ENCODE measurements at regions not wholly inside any gene's neighbourhood (a gene's known extent, or its start where the extent isn't known, plus 50 kb on each side); places are given as distances from the start of the nearest gene placed in this dataset.

DNA sequence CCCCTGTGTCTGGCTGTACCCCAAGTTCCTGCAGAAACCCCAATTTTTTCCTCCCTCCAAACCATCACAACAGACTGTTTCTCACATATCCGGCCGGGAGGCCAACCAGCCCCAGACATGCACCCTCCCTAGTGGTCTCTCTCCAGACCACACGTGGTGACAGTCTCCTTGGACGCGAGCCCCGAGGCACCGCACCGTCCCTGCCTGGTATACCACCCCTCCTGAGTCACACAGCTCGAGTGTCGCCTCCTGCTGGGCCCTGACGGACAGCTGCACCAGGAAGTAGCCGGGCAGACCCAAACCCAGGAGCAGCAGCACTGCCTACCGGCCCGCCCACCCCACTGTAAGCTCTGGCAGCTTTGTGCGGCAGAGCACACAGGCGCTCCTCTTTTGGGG lies 97.4 kb downstream of the RFLNA start:
- no peak overlapping the region for H3K4me3 ChIP-seq (ENCODE audit: low read length, poor library complexity, severe bottlenecking)
- H3K9me3 ChIP-seq (ENCODE audit: insufficient read depth, low read depth, low read length), result no peaks in the 10 kb centered on the region
- H3K79me2 ChIP-seq (ENCODE audit: insufficient read depth, low read length), result no peaks in the 10 kb centered on the region
- H3K36me3 ChIP-seq (ENCODE audit: insufficient read depth, low read length), result peaks cover 45% of the 10 kb centered on the region; the same call in 1 of the 2 replicates
- no peak overlapping the region for H3K4me2 ChIP-seq (ENCODE audit: low read depth, low read length, poor library complexity, severe bottlenecking)
- no peak for TF ChIP-seq EZH2phosphoT487 (IDR thresholded peaks at IDR 0.05; ENCODE audit: borderline replicate concordance)
- TF ChIP-seq, protein P1, sequence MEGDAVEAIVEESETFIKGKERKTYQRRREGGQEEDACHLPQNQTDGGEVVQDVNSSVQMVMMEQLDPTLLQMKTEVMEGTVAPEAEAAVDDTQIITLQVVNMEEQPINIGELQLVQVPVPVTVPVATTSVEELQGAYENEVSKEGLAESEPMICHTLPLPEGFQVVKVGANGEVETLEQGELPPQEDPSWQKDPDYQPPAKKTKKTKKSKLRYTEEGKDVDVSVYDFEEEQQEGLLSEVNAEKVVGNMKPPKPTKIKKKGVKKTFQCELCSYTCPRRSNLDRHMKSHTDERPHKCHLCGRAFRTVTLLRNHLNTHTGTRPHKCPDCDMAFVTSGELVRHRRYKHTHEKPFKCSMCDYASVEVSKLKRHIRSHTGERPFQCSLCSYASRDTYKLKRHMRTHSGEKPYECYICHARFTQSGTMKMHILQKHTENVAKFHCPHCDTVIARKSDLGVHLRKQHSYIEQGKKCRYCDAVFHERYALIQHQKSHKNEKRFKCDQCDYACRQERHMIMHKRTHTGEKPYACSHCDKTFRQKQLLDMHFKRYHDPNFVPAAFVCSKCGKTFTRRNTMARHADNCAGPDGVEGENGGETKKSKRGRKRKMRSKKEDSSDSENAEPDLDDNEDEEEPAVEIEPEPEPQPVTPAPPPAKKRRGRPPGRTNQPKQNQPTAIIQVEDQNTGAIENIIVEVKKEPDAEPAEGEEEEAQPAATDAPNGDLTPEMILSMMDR (conservative IDR thresholded peaks at IDR 0.05; ENCODE audit: low read length), result no peak; the same call in 1 of the 2 replicates
- no peaks in the 10 kb centered on the region for H3K9me2 ChIP-seq (replicated peaks; ENCODE audit: low read depth, low read length)
- H3K4me1 ChIP-seq (ENCODE audit: insufficient read depth, low read length, poor library complexity, severe bottlenecking), result no peaks in the 10 kb centered on the region
- no peaks in the 10 kb centered on the region for H3K27me3 ChIP-seq (ENCODE audit: insufficient read depth, low read length, poor library complexity, severe bottlenecking)
- H2AFZ ChIP-seq (ENCODE audit: low read length), result no peak overlapping the region
- H4K20me1 ChIP-seq (ENCODE audit: insufficient read depth, low read length, poor library complexity, severe bottlenecking), result peaks cover 7% of the 10 kb centered on the region
- no peaks in the 10 kb centered on the region for H3F3A ChIP-seq (ENCODE audit: low read depth)
- no peak overlapping the region for H3K9ac ChIP-seq (ENCODE audit: low read depth, low read length, poor library complexity, severe bottlenecking)

DNA sequence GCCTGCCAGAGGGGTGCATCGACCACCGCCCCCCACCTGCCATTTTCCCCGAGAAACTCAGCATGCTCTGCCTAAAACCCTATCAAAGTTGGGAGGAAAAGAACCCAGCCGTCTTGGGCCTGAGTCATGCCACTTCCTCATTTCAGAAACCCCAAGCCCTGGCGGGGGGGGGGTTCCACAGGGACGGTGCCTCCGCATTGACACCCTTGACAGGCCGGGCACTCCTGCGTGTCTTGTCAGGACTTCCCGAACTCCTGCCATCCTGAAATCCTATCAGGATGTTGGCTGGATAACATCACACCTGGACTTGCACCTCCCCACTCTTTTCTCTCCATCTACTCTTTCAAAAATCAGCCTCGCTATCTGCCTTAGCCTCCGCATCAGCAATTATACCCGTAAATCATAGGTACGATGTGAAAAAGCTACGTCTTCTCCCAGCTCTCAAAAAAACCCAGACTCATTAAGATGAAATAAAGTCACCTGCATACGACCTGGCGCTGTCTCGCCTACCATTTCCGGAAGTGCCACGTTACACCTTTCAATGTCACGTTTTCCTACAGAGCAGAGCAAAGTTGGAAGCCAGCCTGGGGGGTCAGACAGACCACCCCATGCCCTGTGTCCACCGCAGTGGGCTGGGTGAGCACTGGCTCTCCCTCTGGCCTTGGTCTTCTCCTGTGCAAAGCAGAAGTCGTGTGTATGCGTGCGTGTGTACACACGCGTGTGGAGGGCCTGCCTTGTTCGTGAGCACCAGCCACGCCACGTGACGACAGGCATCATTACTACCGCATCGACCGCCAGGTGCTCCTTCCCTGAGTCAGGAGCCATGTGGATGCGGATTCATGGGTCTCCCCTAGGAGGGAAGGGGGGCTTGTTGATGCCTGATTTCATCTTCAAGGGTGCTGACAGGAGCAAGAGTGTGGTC lies 96.7 kb downstream of the RFLNA start:
- H3K79me2 ChIP-seq (ENCODE audit: insufficient read depth, low read length), result no peaks in the 10 kb centered on the region
- H3K4me1 ChIP-seq (ENCODE audit: insufficient read depth, low read length, poor library complexity, severe bottlenecking), result no peaks in the 10 kb centered on the region
- no peaks in the 10 kb centered on the region for H3K27me3 ChIP-seq (ENCODE audit: insufficient read depth, low read length, poor library complexity, severe bottlenecking)
- no peak overlapping the region for H3K4me2 ChIP-seq (ENCODE audit: low read depth, low read length, poor library complexity, severe bottlenecking)
- H3K4me3 ChIP-seq (ENCODE audit: low read length, poor library complexity, severe bottlenecking), result no peak overlapping the region
- no peak overlapping the region for H3K9ac ChIP-seq (ENCODE audit: low read depth, low read length, poor library complexity, severe bottlenecking)
- no peak overlapping the region for H2AFZ ChIP-seq (ENCODE audit: low read length)
- TF ChIP-seq, protein P1 (conservative IDR thresholded peaks at IDR 0.05; ENCODE audit: low read length), result no peak
- TF ChIP-seq EZH2phosphoT487 (IDR thresholded peaks at IDR 0.05; ENCODE audit: borderline replicate concordance), result no peak
- H3K9me3 ChIP-seq (ENCODE audit: insufficient read depth, low read depth, low read length), result no peaks in the 10 kb centered on the region
- H3F3A ChIP-seq (ENCODE audit: low read depth), result no peaks in the 10 kb centered on the region
- H3K9me2 ChIP-seq (replicated peaks; ENCODE audit: low read depth, low read length), result no peaks in the 10 kb centered on the region
- H3K36me3 ChIP-seq (ENCODE audit: insufficient read depth, low read length), result peaks cover 40% of the 10 kb centered on the region; the same call in 1 of the 2 replicates
- H4K20me1 ChIP-seq (ENCODE audit: insufficient read depth, low read length, poor library complexity, severe bottlenecking), result peaks cover 7% of the 10 kb centered on the region

DNA sequence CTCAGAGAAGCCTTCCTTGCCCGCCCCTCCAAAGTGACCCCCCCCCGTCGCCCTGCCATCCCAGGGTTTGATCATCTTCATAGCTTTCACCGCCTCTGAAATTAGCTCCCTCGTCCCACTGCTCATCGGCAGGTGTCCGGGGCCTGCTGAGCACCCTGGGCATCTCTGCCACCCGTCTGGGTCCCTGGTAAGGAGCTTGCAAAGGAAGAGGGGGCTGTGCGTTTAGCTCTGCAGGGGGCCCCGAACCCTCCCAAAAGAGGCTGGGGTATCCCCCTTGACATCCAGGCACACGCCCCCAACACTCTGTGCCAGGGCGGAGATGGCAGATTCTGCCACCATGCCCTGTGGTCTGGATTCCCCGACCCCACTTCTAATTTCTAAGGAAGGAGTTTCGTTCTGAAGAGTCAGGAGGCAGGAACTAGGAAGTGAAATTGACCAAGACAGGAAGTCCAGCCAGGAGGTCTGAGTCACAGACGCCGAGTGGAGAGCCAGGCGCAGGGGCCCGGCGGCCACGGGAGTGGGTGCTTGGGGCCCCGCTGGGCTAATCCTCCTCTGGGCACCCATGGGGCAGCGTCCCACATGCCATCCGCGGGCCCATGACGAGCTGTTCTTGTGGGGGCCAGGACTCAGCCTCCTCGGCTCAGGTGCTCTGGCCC lies 95.7 kb downstream of the RFLNA start:
- TF ChIP-seq, protein P1 (conservative IDR thresholded peaks at IDR 0.05; ENCODE audit: low read length), result no peak
- no peak for TF ChIP-seq EZH2phosphoT487 (IDR thresholded peaks at IDR 0.05; ENCODE audit: borderline replicate concordance)
- H3K4me2 ChIP-seq (ENCODE audit: low read depth, low read length, poor library complexity, severe bottlenecking), result no peak overlapping the region
- H3K9me2 ChIP-seq (replicated peaks; ENCODE audit: low read depth, low read length), result no peaks in the 10 kb centered on the region
- H3K4me1 ChIP-seq (ENCODE audit: insufficient read depth, low read length, poor library complexity, severe bottlenecking), result no peaks in the 10 kb centered on the region
- no peak overlapping the region for H3K9ac ChIP-seq (ENCODE audit: low read depth, low read length, poor library complexity, severe bottlenecking)
- H4K20me1 ChIP-seq (ENCODE audit: insufficient read depth, low read length, poor library complexity, severe bottlenecking), result peaks cover 3% of the 10 kb centered on the region
- no peak overlapping the region for H3K4me3 ChIP-seq (ENCODE audit: low read length, poor library complexity, severe bottlenecking)
- H3K36me3 ChIP-seq (ENCODE audit: insufficient read depth, low read length), result peaks cover 35% of the 10 kb centered on the region; the same call in 1 of the 2 replicates
- H3K9me3 ChIP-seq (ENCODE audit: insufficient read depth, low read depth, low read length), result no peaks in the 10 kb centered on the region
- no peaks in the 10 kb centered on the region for H3K79me2 ChIP-seq (ENCODE audit: insufficient read depth, low read length)
- H2AFZ ChIP-seq (ENCODE audit: low read length), result no peak overlapping the region
- H3K27me3 ChIP-seq (ENCODE audit: insufficient read depth, low read length, poor library complexity, severe bottlenecking), result no peaks in the 10 kb centered on the region
- H3F3A ChIP-seq (ENCODE audit: low read depth), result no peaks in the 10 kb centered on the region

Data from Loucy (cell line).